ENCODE measurements at regions not wholly inside any gene's neighbourhood (a gene's known extent, or its start where the extent isn't known, plus 50 kb on each side); places are given as distances from the start of the nearest gene placed in this dataset.
"Not testable (repeated sequence)": the region's sequence is repeated elsewhere in the genome, so short reads cannot be mapped to it uniquely, and the experiment has no call there.

DNA sequence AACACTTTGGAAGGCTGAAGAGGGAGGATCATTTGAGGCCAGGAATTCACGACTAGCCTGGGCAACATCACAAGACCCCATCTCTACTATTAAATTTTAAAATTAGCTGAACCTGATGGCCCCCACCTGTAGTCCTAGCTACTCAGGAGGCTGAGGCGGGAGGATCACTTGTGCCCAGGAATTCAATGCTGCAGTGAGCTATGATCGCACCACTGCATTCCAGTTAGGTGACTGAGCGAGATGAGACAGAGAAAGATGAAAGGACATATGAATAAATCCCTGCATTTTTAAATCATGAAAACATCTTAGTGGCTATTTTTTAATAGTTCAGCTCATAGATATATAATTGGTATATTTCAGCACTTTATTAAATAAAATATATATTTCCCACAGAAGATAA, 93.8 kb downstream of the GPR63 start:
- CTCF ChIA-PET = interaction anchor here (0.7 kb wide), 2 partner anchors 116 to 561 kb away, joined by 3 to 4 read pairs; no protein-coding TSS in a partner anchor
- POLR2A ChIA-PET = no interaction called here

DNA sequence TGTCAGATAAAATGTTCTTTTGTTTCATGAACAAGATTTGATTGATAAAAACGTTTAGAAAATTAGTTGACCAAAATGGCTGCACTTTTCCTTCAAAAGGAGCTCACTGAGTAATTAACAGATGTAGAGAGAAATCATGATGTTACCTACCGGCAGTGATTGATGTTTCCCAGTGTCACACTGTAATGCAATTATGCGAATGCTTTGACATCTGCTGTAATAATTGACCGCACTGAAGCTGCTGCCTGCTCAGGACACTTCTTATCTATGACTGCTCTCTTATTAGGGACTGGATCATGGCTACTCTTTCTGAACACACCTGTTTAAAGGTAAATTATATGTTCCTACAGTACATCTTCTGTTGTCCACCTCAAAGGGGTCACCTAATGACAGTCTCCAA, 94.6 kb downstream of the GPR63 start:
- ChIA-PET CTCF (interaction anchor here (0.7 kb wide), 2 partner anchors 115 to 562 kb away, joined by 3 to 4 read pairs; no protein-coding TSS in a partner anchor), POLR2A (no interaction called here)

DNA sequence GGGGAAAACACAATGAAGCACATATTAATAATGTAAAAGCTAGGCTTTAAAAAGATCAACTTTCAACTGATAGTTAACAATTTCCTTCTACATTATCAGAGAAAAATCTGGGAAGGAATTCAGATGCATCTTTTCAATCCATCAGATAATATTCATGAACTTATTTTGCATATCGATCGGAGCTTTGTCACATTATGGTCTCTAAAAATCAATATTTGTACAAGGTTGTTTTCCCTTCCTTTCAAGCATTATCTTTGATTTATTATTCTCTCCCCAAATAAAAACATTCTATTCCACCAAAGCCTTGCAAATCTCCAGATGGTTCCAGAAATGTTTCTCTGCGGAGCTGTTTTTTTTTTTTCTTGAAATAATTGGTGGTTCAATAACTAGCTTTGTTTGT, 101.9 kb downstream of the GPR63 start:
- CTCF ChIA-PET = no interaction called here

DNA sequence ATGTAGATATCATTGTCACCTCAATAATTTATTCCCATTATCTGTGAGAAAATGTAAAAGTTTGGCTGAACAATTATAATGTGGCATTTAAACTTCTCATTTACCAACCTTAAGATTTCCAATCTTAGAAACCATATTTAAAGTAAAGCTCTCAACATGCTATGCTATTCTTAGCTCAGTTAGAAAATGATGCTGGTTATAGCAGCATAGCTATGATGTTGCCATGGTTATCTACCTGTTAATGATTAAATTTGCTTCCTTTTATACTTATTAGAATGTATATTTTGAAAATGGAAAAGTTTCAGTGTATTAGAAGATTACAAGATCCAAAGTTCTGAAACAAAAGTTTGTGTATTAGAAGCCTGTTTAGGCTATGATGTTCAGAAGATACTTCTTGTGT, 110.1 kb downstream of the GPR63 start:
- POLR2A ChIA-PET = no interaction called here
- CTCF ChIA-PET = no interaction called here

More for the DNA sequence above, 101.9 kb downstream of the GPR63 start:
- POLR2A ChIA-PET = no interaction called here

DNA sequence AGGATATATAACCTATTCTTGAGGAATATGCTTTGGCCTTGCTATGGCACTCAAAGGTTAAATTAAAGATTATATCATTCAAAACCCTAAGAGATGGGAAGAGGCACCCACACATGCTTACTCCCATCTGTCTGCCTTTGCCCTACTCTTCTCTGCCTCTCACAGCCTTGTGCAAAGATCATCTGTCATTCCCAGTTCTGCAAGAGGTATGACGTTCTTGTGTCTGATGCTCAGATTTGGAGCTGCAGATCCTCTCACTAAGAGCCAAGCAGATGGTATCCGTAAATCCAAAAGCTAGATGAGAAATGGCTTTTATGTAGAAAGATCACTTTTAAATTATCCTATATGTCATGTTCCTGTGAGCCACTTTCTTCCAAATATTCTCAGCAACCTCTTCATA, 112.0 kb downstream of the GPR63 start:
- CTCF ChIA-PET = no interaction called here
- POLR2A ChIA-PET = no interaction called here

DNA sequence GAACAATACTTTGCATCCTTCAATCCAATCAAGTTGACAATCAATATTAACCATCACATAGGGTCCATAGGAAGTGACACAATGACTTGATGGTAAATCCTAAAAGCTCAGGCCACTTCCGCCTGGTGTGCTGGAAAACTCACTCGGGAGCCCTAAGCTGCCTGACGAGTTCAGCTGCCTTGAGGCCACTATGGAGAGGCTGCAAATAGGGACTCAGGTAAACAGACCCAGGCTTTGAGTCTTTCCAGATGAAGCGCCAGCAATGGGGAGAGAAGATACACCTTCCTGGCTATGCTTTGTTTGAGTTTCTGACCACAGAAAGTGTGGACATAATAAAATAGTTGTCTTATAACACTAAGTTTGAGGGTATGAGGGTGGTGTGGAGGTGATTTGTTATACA, 112.6 kb downstream of the GPR63 start:
- ChIA-PET POLR2A (no interaction called here), CTCF (no interaction called here)

DNA sequence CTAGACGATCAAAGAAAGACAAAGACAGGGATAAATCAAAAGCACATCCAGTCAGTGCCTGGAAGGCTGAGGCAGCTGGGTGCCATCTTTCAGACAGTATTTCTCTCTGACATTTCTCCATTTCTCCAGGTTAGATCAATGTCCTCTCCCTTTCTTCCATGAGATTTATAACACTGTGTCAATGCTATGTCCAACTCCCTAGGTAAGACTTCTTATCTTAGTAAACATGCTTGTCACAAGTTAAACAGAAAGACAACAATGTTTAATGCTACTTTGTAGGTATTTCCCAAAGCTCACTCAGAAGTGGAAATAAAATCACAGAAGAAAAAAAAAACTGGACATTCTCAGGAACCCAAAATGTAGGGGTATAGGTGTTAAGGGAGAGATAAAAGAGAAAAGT, 113.9 kb downstream of the GPR63 start:
- ChIA-PET POLR2A (no interaction called here), CTCF (no interaction called here)

DNA sequence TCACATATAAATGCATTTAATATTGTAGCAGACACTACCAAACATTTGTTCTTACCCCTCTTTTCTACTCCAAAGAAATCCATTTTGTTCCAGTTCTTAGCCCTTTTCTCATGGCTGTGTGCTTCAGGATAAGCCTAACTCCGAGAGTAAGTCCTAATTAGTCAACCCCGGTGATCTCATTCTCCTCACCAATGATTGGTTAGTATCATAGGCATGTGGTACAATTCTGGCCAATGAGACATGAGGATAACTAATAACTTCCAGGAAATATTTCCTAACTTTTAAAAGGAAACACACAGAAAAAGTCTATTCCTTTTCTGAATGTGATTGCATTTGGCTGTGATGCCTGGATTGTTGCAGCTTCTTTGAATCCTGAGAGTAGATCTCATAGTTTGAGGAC, 116.0 kb downstream of the GPR63 start:
- ChIA-PET POLR2A (no interaction called here), CTCF (no interaction called here)

DNA sequence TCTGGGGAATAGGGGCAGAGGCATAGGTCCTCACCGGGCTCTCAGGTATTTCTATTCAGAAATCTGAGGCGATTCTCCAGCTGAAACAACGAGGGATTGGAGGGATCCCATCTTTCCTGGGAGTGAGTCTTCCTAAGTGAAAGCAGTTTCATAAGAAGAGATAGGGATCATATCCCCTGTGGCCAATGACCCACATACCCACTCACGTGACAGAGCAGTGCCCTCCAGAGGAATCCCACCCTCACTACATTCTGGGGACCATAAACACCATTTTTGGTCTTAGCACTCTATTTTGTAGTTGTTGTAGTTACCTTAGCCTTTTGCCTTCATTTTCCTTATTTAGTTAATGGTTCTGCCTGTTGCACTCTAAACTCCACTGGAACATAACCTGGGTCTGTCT, 121.1 kb downstream of the GPR63 start:
- ChIA-PET CTCF (no interaction called here), POLR2A (no interaction called here)

DNA sequence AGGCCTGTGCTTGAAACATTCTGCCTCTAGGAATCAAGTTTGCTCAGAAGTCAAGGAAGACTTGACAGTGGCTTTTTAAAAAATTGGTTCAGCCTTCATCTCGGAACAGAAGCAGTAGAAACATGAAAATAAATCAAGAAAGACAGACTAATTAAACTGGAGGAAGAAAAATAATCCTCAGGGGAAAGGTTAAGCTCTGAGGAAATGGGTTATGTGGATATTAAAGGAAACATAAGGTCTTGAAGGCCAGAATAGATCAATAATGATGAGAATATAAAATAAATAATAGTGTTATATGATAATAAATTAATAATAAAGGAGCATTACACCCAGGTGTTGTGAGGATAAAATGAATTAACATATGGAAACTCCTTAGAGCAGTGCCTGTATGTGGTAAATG, 121.7 kb downstream of the GPR63 start:
- POLR2A ChIA-PET = no interaction called here
- CTCF ChIA-PET = no interaction called here

DNA sequence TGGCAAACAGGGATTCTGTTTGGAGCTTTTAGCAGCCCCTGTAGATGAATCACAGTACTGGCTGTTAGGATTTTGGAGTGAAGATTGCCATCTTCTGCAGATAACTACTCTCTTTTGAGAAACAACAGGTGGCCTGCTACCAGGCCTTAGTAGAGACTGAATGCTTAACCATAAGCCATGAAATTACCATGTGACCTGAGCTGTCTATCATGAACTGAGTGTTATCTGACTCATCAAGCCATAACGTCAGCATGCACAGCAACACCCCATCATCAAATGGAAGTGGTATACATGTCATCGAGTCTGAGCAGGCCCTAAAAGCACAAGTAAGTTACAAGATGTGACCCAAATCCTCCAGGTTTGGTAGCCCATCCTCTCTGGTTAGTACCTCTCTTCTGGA, 132.6 kb downstream of the GPR63 start:
- ChIA-PET POLR2A (no interaction called here), CTCF (no interaction called here)

DNA sequence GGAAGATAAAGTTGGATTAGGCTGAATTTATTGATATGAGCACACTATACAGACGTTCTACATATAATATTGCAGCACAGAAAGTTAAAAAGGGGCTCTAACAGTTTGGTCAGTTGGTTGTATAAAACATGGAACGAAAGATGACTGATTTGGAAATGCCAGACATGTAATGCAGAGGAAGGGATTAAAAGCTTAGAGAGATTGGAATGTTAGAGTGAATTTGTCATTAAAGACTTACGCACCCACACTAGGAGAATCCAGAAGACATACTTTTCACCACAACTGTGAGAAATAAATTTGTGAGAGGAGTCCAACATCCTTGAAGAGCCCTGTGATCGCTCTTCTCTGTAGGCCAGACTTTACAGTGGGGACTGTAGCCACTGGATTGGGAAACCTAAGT, 134.7 kb downstream of the GPR63 start:
- CTCF ChIA-PET = interaction anchor here (1.2 kb wide), 1 partner anchor 26 kb away, joined by 3 read pairs; no protein-coding TSS in a partner anchor
- POLR2A ChIA-PET = no interaction called here

DNA sequence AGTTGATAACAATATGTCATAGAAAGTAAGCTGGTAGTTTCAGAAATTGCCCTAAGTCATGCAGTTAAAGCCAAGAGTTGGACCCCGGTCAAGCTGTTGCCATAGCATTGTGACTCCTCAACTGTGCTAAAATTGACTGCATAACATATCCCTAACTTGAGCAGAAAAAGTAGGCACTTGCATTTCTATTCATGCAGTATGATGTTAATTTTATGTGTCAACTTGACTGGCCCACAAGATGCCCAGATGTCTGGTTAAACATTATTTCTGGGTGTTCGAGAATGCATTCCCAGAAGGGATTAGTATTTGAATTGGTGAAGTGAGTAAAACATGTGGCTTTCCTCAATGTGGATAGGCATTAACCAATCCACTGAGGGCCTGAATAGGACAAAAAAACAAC, 136.4 kb downstream of the GPR63 start:
- CTCF ChIA-PET = no interaction called here
- POLR2A ChIA-PET = no interaction called here

DNA sequence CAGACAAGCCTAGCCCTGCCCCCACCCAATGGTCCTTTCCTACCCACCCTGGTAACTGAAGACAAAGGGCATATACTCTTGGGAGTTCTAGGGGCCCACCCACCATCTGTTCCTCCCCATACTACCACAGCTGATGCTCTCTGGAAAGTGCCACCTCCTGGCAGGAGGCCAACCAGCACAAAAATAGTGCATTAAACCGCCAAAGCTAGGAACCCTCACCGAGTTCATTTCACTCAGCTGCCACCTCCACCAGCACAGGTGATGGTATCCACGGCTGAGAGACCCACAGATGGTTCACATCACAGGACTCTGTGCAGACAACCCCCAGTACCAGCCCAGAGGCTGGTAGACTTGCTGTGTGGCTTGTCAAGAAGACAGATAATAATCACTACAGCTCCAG, 131.5 kb downstream of the FHL5 start:
- CTCF ChIA-PET, POLR2A ChIA-PET: not testable (repeated sequence)

DNA sequence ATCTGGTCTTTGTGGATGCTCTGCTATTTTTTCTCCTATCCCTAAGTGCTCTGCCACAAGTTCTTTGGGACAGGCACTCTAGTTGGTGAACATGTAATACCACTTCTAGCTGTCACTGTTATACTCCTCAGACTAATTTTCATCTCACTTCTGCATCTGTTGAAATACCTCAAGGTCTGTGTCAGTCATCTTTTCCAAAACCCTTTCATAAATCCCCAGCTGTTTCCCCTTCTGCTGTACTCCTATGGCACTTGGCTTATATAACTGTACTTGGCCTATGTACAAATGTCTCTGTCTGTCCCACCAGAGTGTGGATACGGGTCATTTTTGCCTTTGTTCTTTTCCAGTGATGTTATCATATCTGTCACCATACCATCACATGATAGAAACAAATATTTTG, 124.2 kb downstream of the FHL5 start:
- CTCF ChIA-PET = no interaction called here
- POLR2A ChIA-PET = no interaction called here

DNA sequence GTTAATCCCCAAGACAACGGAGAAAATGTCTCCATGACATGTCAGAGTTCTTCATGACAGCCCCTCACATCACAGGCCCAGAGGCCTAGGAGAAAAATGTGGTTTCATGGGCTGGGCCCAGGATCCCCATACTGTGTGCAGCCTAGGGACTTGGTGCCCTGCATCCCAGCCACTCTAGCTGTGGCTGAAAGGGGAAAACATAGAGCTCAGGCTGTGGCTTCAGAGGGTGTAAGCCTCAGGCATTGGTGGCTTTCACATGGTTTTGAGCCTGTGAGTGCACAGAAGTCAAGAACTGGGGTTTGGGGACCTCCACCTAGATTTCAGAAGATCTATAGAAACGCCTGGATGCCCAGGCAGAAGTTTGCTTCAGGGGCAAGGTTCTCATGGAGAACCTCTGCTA, 122.8 kb downstream of the FHL5 start:
- CTCF ChIA-PET = no interaction called here
- POLR2A ChIA-PET = no interaction called here

DNA sequence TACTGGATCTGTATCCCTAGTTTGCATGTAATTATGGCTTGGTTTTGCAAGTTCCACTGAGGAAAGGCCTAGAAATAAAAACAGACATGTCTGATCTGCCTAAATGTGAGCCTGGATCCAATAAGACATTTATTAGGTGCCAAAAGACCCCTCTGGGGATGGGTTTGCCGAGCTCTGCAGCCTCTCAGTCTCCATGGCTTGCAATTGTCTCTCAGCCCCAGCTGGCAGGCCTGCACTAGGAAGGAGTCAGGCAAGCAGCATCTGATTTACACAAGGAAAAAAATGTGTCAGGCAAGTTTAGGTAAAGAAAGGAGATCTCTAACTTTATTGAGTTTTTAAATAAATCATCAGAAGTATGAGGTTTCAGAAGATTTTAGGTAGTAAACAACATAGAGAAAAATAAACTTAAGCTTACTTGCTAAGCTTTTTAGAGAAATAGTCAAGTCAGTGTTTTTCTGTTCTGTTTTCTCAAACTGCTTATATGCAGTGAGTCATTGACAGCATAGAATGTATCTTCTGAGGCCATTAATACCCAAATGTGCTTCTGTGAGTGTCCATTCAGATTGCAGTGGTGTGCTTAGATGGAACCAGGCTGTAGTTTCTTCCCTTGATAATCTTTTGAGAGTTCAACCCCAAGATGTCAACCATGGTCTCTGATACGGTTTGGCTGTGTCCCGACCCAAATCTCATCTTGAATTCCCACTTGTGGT, 121.0 kb downstream of the FHL5 start:
- CTCF ChIA-PET = no interaction called here
- POLR2A ChIA-PET = no interaction called here

DNA sequence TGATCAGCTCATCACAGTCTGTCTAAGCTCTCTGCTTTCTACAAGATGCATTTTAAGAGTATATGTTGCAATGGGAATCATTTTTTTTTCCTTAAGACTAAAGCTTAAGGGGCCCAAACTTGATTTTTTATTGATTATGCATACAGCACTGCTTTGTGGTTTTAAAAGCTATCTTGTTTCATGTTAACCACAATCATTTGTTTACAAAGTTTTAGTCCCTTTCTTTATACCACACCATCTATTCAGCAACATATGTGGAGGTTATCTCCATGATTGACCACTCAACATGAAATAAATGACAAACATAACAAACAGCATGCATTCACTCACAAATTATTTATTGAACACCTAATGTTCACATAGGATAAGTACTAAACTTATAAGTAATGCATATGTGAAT, 119.1 kb downstream of the FHL5 start:
- ChIA-PET CTCF (no interaction called here), POLR2A (no interaction called here)

DNA sequence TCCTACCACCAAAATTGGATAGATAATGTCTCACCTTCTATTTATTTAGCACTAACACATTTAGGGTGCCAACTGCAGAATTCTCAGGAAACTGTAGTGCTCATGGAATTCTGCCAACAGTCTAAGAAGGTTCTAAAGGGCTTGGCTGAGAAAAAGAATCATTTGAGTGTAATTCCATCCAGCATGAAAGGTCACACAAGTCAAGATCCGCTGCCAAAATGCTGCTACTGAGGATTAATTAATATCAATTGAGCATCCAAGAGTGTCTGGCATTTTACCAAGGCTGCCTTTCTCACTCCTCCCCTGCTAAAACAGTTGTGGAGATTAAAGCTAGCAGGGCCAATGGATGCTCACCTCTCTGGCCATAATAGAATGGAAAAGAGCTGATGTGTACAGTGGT, 112.7 kb downstream of the FHL5 start:
- POLR2A ChIA-PET = no interaction called here
- CTCF ChIA-PET = no interaction called here

All from activated CD8-positive, alpha-beta memory T cell treated with anti-CD3 and anti-CD28 coated beads for 36 hours (primary cell).